ENCODE measurements at regions not wholly inside any gene's neighbourhood (a gene's known extent, or its start where the extent isn't known, plus 50 kb on each side); places are given as distances from the start of the nearest gene placed in this dataset.

GRCh38 chr16:86806181-86806837, 228.0 kb downstream of the FOXL1 start:
- no peaks in the 10 kb centered on the region for H3K4me1 ChIP-seq (ENCODE audit: insufficient read depth)
- H3K27ac ChIP-seq, result no peak overlapping the region
- H3K36me3 ChIP-seq, result no peaks in the 10 kb centered on the region
- no peak overlapping the region for H3K4me3 ChIP-seq
- 79 to 83% (median 82%) methylated on average over 20 of the region's 20 CpGs for WGBS, 3 donors
- no peaks in the 10 kb centered on the region for H3K9me3 ChIP-seq
- DNase-seq, result no peak
- intact Hi-C loops (cut with DNase I), result no loop called here
- TF ChIP-seq CTCF (IDR thresholded peaks at IDR 0.05) (no peak), POLR2A (IDR thresholded peaks at IDR 0.05) (no peak), EP300 (IDR thresholded peaks at IDR 0.05) (no peak)
- H3K27me3 ChIP-seq, result no peaks in the 10 kb centered on the region

- Histone ChIP-seq H3K4me1 (ENCODE audit: insufficient read depth) (no peaks in the 10 kb centered on the region), H3K4me3 (no peak overlapping the region), H3K27me3 (no peaks in the 10 kb centered on the region), H3K9me3 (no peaks in the 10 kb centered on the region), H3K27ac (no peak overlapping the region), H3K36me3 (no peaks in the 10 kb centered on the region)
- intact Hi-C loops (cut with DNase I), result no loop called here
- WGBS, 3 donors, result 8 to 17% (median 10%) methylated on average over 22 of the region's 22 CpGs
- DNase-seq, result no peak
- TF ChIP-seq POLR2A (IDR thresholded peaks at IDR 0.05), result no peak
- TF ChIP-seq EP300 (IDR thresholded peaks at IDR 0.05), result no peak
- TF ChIP-seq CTCF (IDR thresholded peaks at IDR 0.05), result no peak
Observed at GRCh38 chr16:86806838-86807351, 228.5 kb downstream of the FOXL1 start.

- no peaks in the 10 kb centered on the region for H3K9me3 ChIP-seq
- H3K36me3 ChIP-seq, result no peaks in the 10 kb centered on the region
- H3K4me3 ChIP-seq, result no peak overlapping the region
- no peaks in the 10 kb centered on the region for H3K4me1 ChIP-seq (ENCODE audit: insufficient read depth)
- intact Hi-C loops (cut with DNase I), result no loop called here
- H3K27me3 ChIP-seq, result no peaks in the 10 kb centered on the region
- WGBS, 3 donors, result 70 to 73% (median 72%) methylated on average over 18 of the region's 18 CpGs
- no peak for TF ChIP-seq POLR2A (IDR thresholded peaks at IDR 0.05)
- no peak for TF ChIP-seq EP300 (IDR thresholded peaks at IDR 0.05)
- TF ChIP-seq CTCF (IDR thresholded peaks at IDR 0.05), result no peak
- H3K27ac ChIP-seq, result no peak overlapping the region
- no peak for DNase-seq
Observed at GRCh38 chr16:86808863-86809444, 230.6 kb downstream of the FOXL1 start.

DNA sequence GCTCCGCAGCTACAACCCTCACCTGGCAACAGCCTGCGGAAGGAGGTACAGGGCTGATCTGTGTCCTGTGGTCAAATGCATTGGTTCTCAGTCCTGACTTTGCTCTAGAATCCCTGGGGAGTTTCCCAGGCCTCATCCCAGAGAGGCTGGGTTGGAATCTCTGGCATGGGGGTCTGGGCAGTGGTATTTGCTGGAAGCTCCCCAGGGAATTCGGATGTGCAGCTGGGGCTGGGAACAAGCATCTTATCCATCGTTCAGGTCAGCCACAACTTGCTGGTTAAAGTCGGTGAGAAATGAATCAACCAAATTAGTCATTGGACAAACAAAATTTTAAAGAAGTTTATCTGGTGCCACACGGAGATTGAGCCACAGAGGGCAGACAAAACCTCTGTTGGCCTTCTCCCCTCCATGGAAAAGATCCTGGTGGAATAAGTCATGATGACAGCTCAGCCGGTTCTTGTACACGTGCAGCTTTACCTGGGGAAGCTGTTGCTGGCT, 231.2 kb downstream of the FOXL1 start:
- no peak for DNase-seq
- H3K9me3 ChIP-seq, result no peaks in the 10 kb centered on the region

More for the DNA sequence above, 231.2 kb downstream of the FOXL1 start:
- Histone ChIP-seq H3K4me3 (no peak overlapping the region), H3K36me3 (no peaks in the 10 kb centered on the region), H3K4me1 (ENCODE audit: insufficient read depth) (no peaks in the 10 kb centered on the region), H3K27ac (no peak overlapping the region), H3K27me3 (no peaks in the 10 kb centered on the region)
- intact Hi-C loops (cut with DNase I), result no loop called here
- TF ChIP-seq CTCF (IDR thresholded peaks at IDR 0.05), result no peak
- no peak for TF ChIP-seq EP300 (IDR thresholded peaks at IDR 0.05)
- TF ChIP-seq POLR2A (IDR thresholded peaks at IDR 0.05), result no peak
- 50 to 62% (median 54%) methylated on average over 8 of the region's 8 CpGs for WGBS, 3 donors

All from ovary (tissue), 7 donors.